ENCODE measurements at regions not wholly inside any gene's neighbourhood (a gene's known extent, or its start where the extent isn't known, plus 50 kb on each side); places are given as distances from the start of the nearest gene placed in this dataset.

DNA sequence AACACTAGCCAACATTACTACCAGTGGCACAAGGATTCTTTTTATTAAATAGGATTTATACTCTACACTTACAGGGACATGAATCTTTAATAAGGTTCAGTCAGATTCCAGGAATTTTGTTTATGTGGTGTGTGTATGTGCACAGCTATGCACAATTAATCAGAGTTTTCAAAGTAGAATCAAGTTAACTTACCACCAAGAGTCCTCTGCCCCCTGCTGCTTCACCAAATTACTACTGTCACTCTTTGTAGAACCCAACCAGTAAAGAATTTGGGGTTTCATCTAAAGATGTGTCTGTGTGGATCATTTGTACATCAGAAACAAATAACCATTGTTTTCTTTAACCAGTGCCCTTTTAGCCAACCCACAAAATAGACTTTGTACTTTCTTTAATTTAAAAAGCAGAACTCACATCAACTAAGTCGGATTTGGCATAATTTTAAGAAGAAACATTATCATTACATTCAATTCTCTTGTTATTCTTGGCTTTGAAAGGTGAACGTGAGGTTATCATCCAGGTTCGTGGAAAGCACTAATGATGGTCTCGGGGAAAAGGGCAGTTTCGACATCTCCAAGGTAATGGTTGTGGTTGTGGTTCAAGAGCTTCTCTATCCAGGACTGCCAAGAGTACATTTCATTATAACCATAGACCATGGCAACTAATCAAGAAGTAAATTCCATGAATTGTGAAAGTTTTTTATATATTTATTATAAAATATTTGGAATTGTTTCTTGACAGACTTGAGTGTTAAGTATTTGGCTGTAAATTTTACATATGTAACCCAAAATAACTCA, 514.3 kb upstream of the ID4 start:
- no peak for TF ChIP-seq SPI1 (IDR thresholded peaks at IDR 0.05; ENCODE audit: low read depth, low read length)
- no peak for TF ChIP-seq POLR2A (IDR thresholded peaks at IDR 0.05; ENCODE audit: low read depth, low read length)
- TF ChIP-seq TAF1 (IDR thresholded peaks at IDR 0.05; ENCODE audit: low read depth, low read length) = no peak
- no peak for TF ChIP-seq PAX5 (IDR thresholded peaks at IDR 0.05; ENCODE audit: insufficient read depth, low read length, severe bottlenecking)
- no peak for TF ChIP-seq POU2F2 (IDR thresholded peaks at IDR 0.05; ENCODE audit: low read depth, low read length)
- TF ChIP-seq POLR2AphosphoS5 (IDR thresholded peaks at IDR 0.05; ENCODE audit: low read depth, low read length) = no peak
- DNase-seq (ENCODE audit: insufficient read length, low spot score) (no peak), FAIRE-seq (no peak)

DNA sequence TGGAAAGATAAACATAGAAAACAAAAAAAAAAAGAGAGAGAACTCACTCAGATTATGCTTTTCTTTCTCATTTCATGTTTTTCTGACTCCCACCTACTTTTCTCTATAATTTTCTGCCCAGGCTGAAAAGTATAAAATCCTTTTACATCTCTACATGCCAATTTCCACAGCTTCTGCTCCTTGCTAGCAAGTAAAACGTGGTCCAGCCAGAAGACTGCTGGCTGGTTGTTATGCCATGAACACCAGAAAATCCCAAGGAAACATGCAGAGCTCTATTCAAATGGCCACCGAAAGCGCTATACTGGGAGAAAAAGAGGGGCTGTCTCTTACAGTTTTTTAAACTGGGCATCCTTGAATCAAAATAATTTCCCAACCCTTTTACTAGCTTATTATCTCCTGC, 512.8 kb upstream of the ID4 start:
- FAIRE-seq (no peak), DNase-seq (ENCODE audit: insufficient read length, low spot score) (no peak)
- TF ChIP-seq SPI1 (IDR thresholded peaks at IDR 0.05; ENCODE audit: low read depth, low read length) = no peak
- TF ChIP-seq POLR2AphosphoS5 (IDR thresholded peaks at IDR 0.05; ENCODE audit: low read depth, low read length) = no peak
- TF ChIP-seq POLR2A (IDR thresholded peaks at IDR 0.05; ENCODE audit: low read depth, low read length) = no peak
- no peak for TF ChIP-seq TAF1 (IDR thresholded peaks at IDR 0.05; ENCODE audit: low read depth, low read length)

DNA sequence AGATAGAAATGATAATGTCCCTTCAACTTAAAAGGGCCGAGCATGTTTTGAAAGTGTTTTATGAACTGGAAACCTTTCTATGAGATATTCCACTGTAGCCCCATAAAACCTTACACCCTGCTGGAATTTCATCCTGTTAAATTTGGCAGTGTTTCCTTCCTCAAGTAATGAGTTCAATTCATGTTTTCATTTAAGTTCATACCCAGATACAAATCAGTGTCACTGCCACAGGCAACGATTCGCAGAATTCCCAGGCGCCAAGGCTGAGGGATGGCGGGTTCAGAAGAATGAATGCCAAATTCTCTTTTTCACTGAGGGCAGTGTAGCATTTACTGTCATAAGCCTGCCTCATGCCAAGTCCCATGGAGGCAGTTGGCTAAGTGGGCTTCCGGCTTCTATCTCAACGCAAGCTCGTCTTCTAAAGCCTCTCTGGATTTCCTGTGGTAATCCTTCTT, 511.8 kb upstream of the ID4 start:
- FAIRE-seq = no peak
- TF ChIP-seq POU2F2 (IDR thresholded peaks at IDR 0.05; ENCODE audit: low read depth, low read length) (no peak), POLR2AphosphoS5 (IDR thresholded peaks at IDR 0.05; ENCODE audit: low read depth, low read length) (no peak), TAF1 (IDR thresholded peaks at IDR 0.05; ENCODE audit: low read depth, low read length) (no peak), PAX5 (IDR thresholded peaks at IDR 0.05; ENCODE audit: insufficient read depth, low read length, severe bottlenecking) (no peak), SPI1 (IDR thresholded peaks at IDR 0.05; ENCODE audit: low read depth, low read length) (no peak), POLR2A (IDR thresholded peaks at IDR 0.05; ENCODE audit: low read depth, low read length) (no peak)
- no peak for DNase-seq (ENCODE audit: insufficient read length, low spot score)

DNA sequence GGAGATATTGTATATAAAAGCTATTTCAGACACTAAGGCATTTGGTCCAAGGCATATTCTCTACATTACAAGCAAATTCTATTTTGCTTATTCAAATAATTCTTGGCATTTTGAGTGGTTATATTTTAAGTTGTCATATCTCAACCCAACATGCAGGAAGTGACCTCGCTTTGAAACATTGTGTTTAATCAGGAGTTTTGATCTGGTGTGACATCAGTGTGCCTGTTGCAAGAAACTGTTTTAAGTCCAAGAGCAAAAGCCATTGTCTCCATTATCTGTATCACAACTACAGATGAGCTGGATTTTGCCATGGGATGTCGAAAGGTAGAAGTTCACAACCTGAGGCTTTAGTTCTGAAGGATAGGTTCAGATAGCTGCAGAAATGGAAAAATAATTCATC, 509.9 kb upstream of the ID4 start:
- TF ChIP-seq SPI1 (IDR thresholded peaks at IDR 0.05; ENCODE audit: low read depth, low read length) = no peak
- TF ChIP-seq POLR2A (IDR thresholded peaks at IDR 0.05; ENCODE audit: low read depth, low read length) = no peak
- TF ChIP-seq TAF1 (IDR thresholded peaks at IDR 0.05; ENCODE audit: low read depth, low read length) = no peak
- TF ChIP-seq PAX5 (IDR thresholded peaks at IDR 0.05; ENCODE audit: insufficient read depth, low read length, severe bottlenecking) = no peak
- TF ChIP-seq POLR2AphosphoS5 (IDR thresholded peaks at IDR 0.05; ENCODE audit: low read depth, low read length) = no peak
- TF ChIP-seq POU2F2 (IDR thresholded peaks at IDR 0.05; ENCODE audit: low read depth, low read length) = no peak
- no peak for FAIRE-seq
- DNase-seq (ENCODE audit: insufficient read length, low spot score) = no peak

DNA sequence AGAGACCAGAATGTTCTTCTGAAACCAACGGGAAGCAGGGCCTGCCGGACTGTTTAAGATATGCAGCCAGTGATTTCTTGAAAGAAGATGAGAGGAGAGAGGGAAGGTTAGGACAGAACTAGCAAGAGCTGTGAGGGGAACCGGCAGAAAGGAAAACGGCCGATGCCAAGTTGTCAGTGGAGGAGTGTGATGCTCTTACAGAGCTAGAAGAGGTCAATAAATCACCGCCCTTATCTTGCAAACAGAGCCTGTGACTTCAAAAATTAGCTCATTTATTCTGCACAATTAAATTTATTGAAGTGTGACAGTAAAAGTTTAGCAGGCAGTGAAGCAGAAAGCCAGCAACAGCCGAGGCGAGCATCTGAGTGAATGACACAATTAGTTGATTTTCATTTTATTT, 509.5 kb upstream of the ID4 start:
- TF ChIP-seq TAF1 (IDR thresholded peaks at IDR 0.05; ENCODE audit: low read depth, low read length) = no peak
- no peak for TF ChIP-seq PAX5 (IDR thresholded peaks at IDR 0.05; ENCODE audit: insufficient read depth, low read length, severe bottlenecking)
- TF ChIP-seq POLR2A (IDR thresholded peaks at IDR 0.05; ENCODE audit: low read depth, low read length) = no peak
- TF ChIP-seq POLR2AphosphoS5 (IDR thresholded peaks at IDR 0.05; ENCODE audit: low read depth, low read length) = no peak
- no peak for TF ChIP-seq SPI1 (IDR thresholded peaks at IDR 0.05; ENCODE audit: low read depth, low read length)
- TF ChIP-seq POU2F2 (IDR thresholded peaks at IDR 0.05; ENCODE audit: low read depth, low read length) = no peak
- no peak for FAIRE-seq
- no peak for DNase-seq (ENCODE audit: insufficient read length, low spot score)

DNA sequence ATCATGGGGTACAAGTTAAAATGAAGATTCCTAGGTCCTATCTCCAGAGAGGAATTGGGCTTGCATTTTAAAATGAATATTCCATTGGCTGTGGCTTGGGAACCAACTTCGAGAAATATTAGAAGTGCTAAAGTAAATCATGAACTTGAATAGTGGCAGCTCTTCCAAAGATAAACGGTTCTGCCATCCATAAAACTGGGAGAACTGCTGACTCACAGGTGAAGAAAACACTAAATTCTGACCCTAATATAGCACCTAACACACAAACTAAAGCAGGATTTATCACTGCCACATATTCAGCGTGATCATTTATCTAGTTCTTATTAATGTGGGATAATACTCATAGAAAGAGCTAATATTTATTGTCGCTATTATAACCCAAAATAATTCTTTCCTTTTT, 508.1 kb upstream of the ID4 start:
- no peak for FAIRE-seq
- TF ChIP-seq POU2F2 (IDR thresholded peaks at IDR 0.05; ENCODE audit: low read depth, low read length) (no peak), POLR2A (IDR thresholded peaks at IDR 0.05; ENCODE audit: low read depth, low read length) (no peak), POLR2AphosphoS5 (IDR thresholded peaks at IDR 0.05; ENCODE audit: low read depth, low read length) (no peak), SPI1 (IDR thresholded peaks at IDR 0.05; ENCODE audit: low read depth, low read length) (no peak), PAX5 (IDR thresholded peaks at IDR 0.05; ENCODE audit: insufficient read depth, low read length, severe bottlenecking) (no peak), TAF1 (IDR thresholded peaks at IDR 0.05; ENCODE audit: low read depth, low read length) (no peak)
- DNase-seq (ENCODE audit: insufficient read length, low spot score) = no peak

DNA sequence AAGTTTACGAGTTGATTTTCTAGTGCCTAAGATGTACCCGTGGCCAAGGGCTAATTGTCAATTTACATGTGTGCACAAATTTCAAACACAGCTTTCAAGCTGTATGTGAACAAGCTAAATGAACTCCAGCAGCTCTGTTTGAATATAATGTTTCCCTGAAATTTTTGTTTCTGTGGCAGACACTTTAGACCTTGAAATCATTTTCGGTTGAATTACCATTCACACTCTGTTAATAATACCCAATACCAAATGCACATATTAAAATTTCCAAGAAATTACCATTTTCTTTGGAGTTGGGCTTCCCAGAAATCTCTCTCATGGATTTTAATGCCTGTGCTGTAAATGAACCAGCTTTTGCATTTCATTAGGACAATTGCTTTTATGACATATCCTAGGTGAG, 506.1 kb upstream of the ID4 start:
- TF ChIP-seq POU2F2 (IDR thresholded peaks at IDR 0.05; ENCODE audit: low read depth, low read length) = no peak
- TF ChIP-seq PAX5 (IDR thresholded peaks at IDR 0.05; ENCODE audit: insufficient read depth, low read length, severe bottlenecking) = no peak
- no peak for TF ChIP-seq POLR2AphosphoS5 (IDR thresholded peaks at IDR 0.05; ENCODE audit: low read depth, low read length)
- TF ChIP-seq TAF1 (IDR thresholded peaks at IDR 0.05; ENCODE audit: low read depth, low read length) = no peak
- no peak for TF ChIP-seq POLR2A (IDR thresholded peaks at IDR 0.05; ENCODE audit: low read depth, low read length)
- TF ChIP-seq SPI1 (IDR thresholded peaks at IDR 0.05; ENCODE audit: low read depth, low read length) = no peak
- FAIRE-seq = no peak
- no peak for DNase-seq (ENCODE audit: insufficient read length, low spot score)

DNA sequence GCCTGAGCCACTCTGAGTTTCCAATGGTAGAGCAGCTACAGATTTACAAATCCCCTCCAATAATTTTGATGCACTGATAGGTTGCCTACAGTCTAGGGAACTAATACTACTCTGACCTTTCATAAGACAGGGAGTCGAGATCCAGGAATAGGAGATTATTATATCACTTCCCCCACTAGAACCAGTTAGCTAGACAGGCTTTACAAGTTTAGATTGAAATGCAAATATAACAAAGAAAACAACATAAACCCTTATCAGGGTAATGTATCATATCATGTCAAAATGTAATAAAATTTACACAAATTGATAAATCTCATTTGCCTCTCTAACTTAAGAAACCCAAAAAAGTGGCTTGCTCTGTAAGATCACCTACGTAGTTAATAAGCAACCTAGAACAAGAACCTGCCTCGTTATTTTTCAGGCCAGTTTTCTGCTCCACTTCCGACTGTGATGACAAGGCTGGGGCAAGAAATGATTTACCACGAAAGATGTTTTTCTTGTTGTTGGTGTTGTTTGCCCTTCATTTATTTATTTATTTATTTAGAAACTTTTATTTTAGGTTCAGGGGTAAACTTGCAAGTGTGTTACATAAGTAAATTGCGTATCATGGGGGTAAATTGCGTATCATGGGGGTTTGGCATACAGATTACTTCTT, 504.2 kb upstream of the ID4 start:
- FAIRE-seq = no peak
- DNase-seq (ENCODE audit: insufficient read length, low spot score) = no peak
- TF ChIP-seq POLR2A (IDR thresholded peaks at IDR 0.05; ENCODE audit: low read depth, low read length) = no peak
- no peak for TF ChIP-seq POU2F2 (IDR thresholded peaks at IDR 0.05; ENCODE audit: low read depth, low read length)
- no peak for TF ChIP-seq SPI1 (IDR thresholded peaks at IDR 0.05; ENCODE audit: low read depth, low read length)

DNA sequence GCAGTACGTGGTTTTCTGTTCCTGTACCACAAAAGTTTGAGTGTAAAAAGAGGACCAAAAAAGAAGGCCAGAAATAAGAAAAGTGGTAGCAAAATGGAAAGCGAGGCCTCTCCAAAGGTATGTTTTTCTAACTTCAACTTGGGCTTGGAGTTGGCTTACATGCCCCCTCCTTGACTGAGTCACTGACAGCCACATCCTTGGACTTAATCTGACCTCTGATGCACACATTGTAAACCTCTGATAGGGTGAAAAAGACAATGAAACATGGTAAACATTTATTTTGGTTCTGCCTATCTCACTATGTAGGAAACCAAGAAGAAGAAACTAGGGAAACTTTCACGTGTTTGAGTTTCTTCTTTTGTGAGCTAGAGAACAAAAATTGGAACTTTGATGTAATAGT, 503.2 kb upstream of the ID4 start:
- DNase-seq (ENCODE audit: insufficient read length, low spot score) (no peak), FAIRE-seq (no peak)
- TF ChIP-seq POU2F2 (IDR thresholded peaks at IDR 0.05; ENCODE audit: low read depth, low read length) (no peak), SPI1 (IDR thresholded peaks at IDR 0.05; ENCODE audit: low read depth, low read length) (no peak), PAX5 (IDR thresholded peaks at IDR 0.05; ENCODE audit: insufficient read depth, low read length, severe bottlenecking) (no peak), TAF1 (IDR thresholded peaks at IDR 0.05; ENCODE audit: low read depth, low read length) (no peak), POLR2A (IDR thresholded peaks at IDR 0.05; ENCODE audit: low read depth, low read length) (no peak), POLR2AphosphoS5 (IDR thresholded peaks at IDR 0.05; ENCODE audit: low read depth, low read length) (no peak)
